ENCODE measurements at regions not wholly inside any gene's neighbourhood (a gene's known extent, or its start where the extent isn't known, plus 50 kb on each side); places are given as distances from the start of the nearest gene placed in this dataset.

GRCh38 chr3:28788571-28788970 is 439.9 kb upstream of the AZI2 start:
- Histone ChIP-seq H3K27ac (no peak overlapping the region), H3K27me3 (no peaks in the 10 kb centered on the region), H3K4me1 (no peaks in the 10 kb centered on the region), H3K4me3 (no peak overlapping the region), H3K36me3 (no peaks in the 10 kb centered on the region), H3K9me3 (no peaks in the 10 kb centered on the region)
- DNase-seq (ENCODE audit: low spot score in 2 of 2), result no peak
- no peak for TF ChIP-seq POLR2AphosphoS5 (IDR thresholded peaks at IDR 0.05)
- no peak for TF ChIP-seq CTCF (IDR thresholded peaks at IDR 0.05)
- TF ChIP-seq POLR2A (IDR thresholded peaks at IDR 0.05), result no peak
- TF ChIP-seq EP300 (IDR thresholded peaks at IDR 0.05), result no peak
- WGBS, result 87% methylated on average over 1 of the region's 1 CpG

- TF ChIP-seq POLR2A (IDR thresholded peaks at IDR 0.05), result no peak
- no peak for TF ChIP-seq EP300 (IDR thresholded peaks at IDR 0.05)
- TF ChIP-seq POLR2AphosphoS5 (IDR thresholded peaks at IDR 0.05), result no peak
- TF ChIP-seq CTCF (IDR thresholded peaks at IDR 0.05), result no peak
- Histone ChIP-seq H3K36me3 (no peaks in the 10 kb centered on the region), H3K4me1 (no peaks in the 10 kb centered on the region), H3K27ac (no peak overlapping the region), H3K9me3 (no peaks in the 10 kb centered on the region), H3K27me3 (no peaks in the 10 kb centered on the region), H3K4me3 (no peak overlapping the region)
- 72% methylated on average over 6 of the region's 6 CpGs for WGBS
- DNase-seq (ENCODE audit: low spot score in 2 of 2), result no peak
Observed at GRCh38 chr3:28791713-28792255, 443.2 kb upstream of the AZI2 start.

GRCh38 chr3:28792604-28793003 is 444.0 kb upstream of the AZI2 start:
- H3K9me3 ChIP-seq, result no peaks in the 10 kb centered on the region
- H3K36me3 ChIP-seq, result no peaks in the 10 kb centered on the region
- DNase-seq (ENCODE audit: low spot score in 2 of 2), result no peak
- TF ChIP-seq EP300 (IDR thresholded peaks at IDR 0.05) (no peak), POLR2A (IDR thresholded peaks at IDR 0.05) (no peak), CTCF (IDR thresholded peaks at IDR 0.05) (no peak), POLR2AphosphoS5 (IDR thresholded peaks at IDR 0.05) (no peak)
- no peak overlapping the region for H3K27ac ChIP-seq
- 81% methylated on average over 2 of the region's 2 CpGs for WGBS
- H3K4me3 ChIP-seq, result no peak overlapping the region
- no peaks in the 10 kb centered on the region for H3K27me3 ChIP-seq
- H3K4me1 ChIP-seq, result no peaks in the 10 kb centered on the region

GRCh38 chr3:28799084-28799483 is 450.5 kb upstream of the AZI2 start:
- Histone ChIP-seq H3K4me3 (no peak overlapping the region), H3K27ac (no peak overlapping the region), H3K36me3 (no peaks in the 10 kb centered on the region), H3K27me3 (no peaks in the 10 kb centered on the region), H3K4me1 (no peaks in the 10 kb centered on the region), H3K9me3 (no peaks in the 10 kb centered on the region)
- TF ChIP-seq EP300 (IDR thresholded peaks at IDR 0.05) (no peak), CTCF (IDR thresholded peaks at IDR 0.05) (no peak), POLR2AphosphoS5 (IDR thresholded peaks at IDR 0.05) (no peak), POLR2A (IDR thresholded peaks at IDR 0.05) (no peak)
- DNase-seq (ENCODE audit: low spot score in 2 of 2), result no peak
- 88% methylated on average over 4 of the region's 4 CpGs for WGBS

- no peak for DNase-seq (ENCODE audit: low spot score in 2 of 2)
- H3K4me1 ChIP-seq, result no peaks in the 10 kb centered on the region
- H3K27me3 ChIP-seq, result no peaks in the 10 kb centered on the region
- 100% methylated on average over 1 of the region's 1 CpG for WGBS
- TF ChIP-seq POLR2A (IDR thresholded peaks at IDR 0.05) (no peak), POLR2AphosphoS5 (IDR thresholded peaks at IDR 0.05) (no peak), EP300 (IDR thresholded peaks at IDR 0.05) (no peak), CTCF (IDR thresholded peaks at IDR 0.05) (no peak)
- no peaks in the 10 kb centered on the region for H3K36me3 ChIP-seq
- no peak overlapping the region for H3K27ac ChIP-seq
- no peaks in the 10 kb centered on the region for H3K9me3 ChIP-seq
- no peak overlapping the region for H3K4me3 ChIP-seq
Observed at GRCh38 chr3:28800203-28800602, 451.6 kb upstream of the AZI2 start.
